ENCODE measurements at regions not wholly inside any gene's neighbourhood (a gene's known extent, or its start where the extent isn't known, plus 50 kb on each side); places are given as distances from the start of the nearest gene placed in this dataset.

DNA sequence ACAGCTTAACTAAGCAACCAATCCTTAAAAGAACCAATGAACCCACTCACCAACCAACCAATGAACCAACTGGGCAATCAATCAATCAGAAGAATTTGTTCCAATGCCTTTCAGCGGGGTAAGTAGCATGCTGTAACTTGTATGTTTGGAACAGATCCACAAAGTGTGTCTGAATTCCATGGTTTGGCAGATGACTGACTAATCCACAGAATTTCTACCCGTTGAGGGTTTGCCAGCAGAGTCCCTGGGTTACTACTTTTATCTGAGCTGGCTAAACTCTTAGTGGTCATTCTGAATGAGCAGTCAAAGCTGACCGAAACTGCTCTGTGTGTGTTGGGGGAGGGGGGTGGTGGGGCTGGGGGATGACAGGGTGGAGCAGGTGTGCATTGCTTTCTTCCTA, 125.0 kb upstream of the JAG1 start:
- no peak for DNase-seq
- Mint-ChIP-seq H3K4me1 (no peaks in the 10 kb centered on the region), H3K27me3 (no peaks in the 10 kb centered on the region), H3K4me3 (no peak overlapping the region), H3K27ac (no peak overlapping the region), H3K36me3 (ENCODE audit: low read depth) (no peaks in the 10 kb centered on the region), H3K9me3 (no peaks in the 10 kb centered on the region)
- CTCF ChIA-PET = no interaction called here
- POLR2A ChIA-PET = no interaction called here

DNA sequence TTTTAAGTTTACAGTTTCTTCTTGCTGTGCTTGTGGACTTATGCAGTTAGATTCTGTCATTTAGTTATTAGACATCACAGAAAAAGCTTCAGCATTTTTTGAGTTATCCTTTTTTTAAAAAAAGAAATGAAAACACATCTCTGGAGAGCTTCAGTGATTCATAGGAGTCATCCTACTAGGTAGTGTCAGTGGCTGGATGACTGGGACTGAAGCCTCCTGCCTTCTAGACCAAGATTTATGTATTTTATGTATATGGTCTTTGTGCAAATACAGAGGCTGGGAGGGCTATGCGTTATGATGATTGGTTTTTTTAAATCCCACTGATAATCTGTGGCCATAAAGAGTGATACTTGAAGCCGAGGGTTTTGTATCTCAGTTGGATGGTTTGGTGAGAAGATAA, 125.9 kb upstream of the JAG1 start:
- H3K36me3 Mint-ChIP-seq (ENCODE audit: low read depth) = no peaks in the 10 kb centered on the region
- POLR2A ChIA-PET = no interaction called here

DNA sequence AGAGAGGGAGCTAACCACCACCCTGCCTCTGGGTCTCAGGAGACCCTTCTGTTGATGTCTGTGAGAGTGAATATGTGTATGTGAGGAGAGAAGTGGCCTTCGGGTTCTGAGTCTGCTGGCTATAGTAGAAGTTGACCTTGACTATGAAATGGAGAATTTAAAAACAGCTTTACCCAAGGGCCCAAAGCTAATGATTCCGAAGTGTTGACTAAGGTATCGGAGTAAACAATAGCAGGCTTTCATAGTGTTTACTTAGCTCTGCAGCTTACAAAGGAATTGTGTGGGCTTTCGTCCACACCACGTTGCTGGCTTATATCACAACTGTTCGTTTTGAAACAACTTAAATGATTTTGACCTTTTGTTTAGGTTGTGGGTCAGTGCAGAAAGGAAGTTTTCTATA, 126.5 kb upstream of the JAG1 start:
- Mint-ChIP-seq H3K27me3 (no peaks in the 10 kb centered on the region), H3K27ac (no peak overlapping the region), H3K4me1 (no peaks in the 10 kb centered on the region), H3K9me3 (no peaks in the 10 kb centered on the region), H3K4me3 (no peak overlapping the region), H3K36me3 (ENCODE audit: low read depth) (no peaks in the 10 kb centered on the region)
- no peak for DNase-seq
- CTCF ChIA-PET = no interaction called here
- POLR2A ChIA-PET = no interaction called here

More for the DNA sequence above, 125.9 kb upstream of the JAG1 start:
- no peak for DNase-seq
- Mint-ChIP-seq H3K4me1 (no peaks in the 10 kb centered on the region), H3K9me3 (no peaks in the 10 kb centered on the region), H3K4me3 (no peak overlapping the region), H3K27me3 (no peaks in the 10 kb centered on the region), H3K27ac (no peak overlapping the region)
- CTCF ChIA-PET = no interaction called here

DNA sequence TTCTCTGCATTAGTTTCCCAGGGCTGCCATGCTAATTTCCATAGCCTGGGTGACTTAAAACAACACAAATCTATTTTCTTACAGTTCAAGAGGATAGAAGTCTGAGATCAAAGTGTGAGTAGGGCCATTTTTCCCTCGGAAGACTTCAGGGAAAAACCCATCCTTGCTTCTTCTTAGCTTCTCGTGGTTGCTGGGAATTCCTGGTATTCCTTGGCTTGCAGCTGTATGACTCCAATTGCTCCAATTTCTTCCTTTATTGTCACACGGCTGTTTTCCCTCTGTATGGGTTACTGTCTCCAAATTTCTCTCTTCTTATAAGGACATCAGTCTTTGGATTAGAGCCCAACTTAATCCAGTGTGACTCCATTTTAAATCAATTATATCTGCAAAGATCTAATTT, 128.4 kb upstream of the JAG1 start:
- CTCF ChIA-PET = no interaction called here

DNA sequence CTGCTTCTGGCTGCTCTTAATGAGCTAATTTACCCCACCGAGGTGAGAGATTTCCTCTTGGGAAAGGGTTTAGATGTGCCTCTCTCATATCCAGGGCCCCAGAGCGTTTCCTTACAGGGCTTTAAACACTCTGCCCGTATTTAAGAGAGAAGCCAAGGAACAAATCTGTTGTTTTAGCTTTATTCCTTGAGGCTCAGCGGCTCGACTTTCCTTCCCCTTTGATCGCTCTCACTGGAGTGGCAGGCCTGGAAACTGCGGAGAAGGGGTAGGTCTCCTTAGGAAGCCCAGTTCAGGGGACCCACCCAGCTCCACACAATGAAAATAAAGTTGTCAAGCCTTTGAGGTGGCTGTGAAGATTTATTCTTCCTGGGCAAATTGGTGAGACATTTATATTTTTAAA, 132.0 kb upstream of the JAG1 start:
- Mint-ChIP-seq H3K27me3 (no peaks in the 10 kb centered on the region), H3K9me3 (no peaks in the 10 kb centered on the region), H3K36me3 (ENCODE audit: low read depth) (no peaks in the 10 kb centered on the region), H3K4me3 (no peak overlapping the region), H3K4me1 (no peaks in the 10 kb centered on the region), H3K27ac (no peak overlapping the region)
- ChIA-PET POLR2A (no interaction called here), CTCF (no interaction called here)
- no peak for DNase-seq

More for the DNA sequence above, 128.4 kb upstream of the JAG1 start:
- Mint-ChIP-seq H3K4me3 (no peak overlapping the region), H3K36me3 (ENCODE audit: low read depth) (no peaks in the 10 kb centered on the region), H3K9me3 (no peaks in the 10 kb centered on the region), H3K4me1 (no peaks in the 10 kb centered on the region), H3K27ac (no peak overlapping the region), H3K27me3 (no peaks in the 10 kb centered on the region)
- POLR2A ChIA-PET = no interaction called here
- DNase-seq = no peak

DNA sequence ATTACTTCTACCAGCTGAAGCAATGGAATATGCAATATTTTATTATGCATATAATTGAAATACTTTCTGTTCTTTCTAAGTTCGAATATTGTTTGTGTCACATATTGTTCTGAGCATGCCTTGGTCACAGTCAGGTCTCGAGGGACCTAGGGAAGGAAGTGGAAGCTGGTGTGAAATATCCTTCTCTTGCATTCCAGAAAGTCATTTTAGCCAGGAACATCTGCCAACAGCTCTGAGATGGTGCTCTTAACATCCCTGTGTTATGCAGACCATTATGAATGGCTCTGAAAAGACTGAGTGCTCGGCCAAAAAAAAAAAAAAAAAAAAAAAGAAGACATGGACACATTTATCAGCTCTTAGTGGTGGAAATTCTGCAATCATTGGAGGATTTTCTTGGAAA, 132.7 kb upstream of the JAG1 start:
- ChIA-PET CTCF (no interaction called here), POLR2A (no interaction called here)
- DNase-seq = no peak
- H3K4me3 Mint-ChIP-seq = no peak overlapping the region
- H3K4me1 Mint-ChIP-seq = no peaks in the 10 kb centered on the region
- H3K27ac Mint-ChIP-seq = no peak overlapping the region
- H3K27me3 Mint-ChIP-seq = no peaks in the 10 kb centered on the region
- no peaks in the 10 kb centered on the region for H3K9me3 Mint-ChIP-seq
- H3K36me3 Mint-ChIP-seq (ENCODE audit: low read depth) = no peaks in the 10 kb centered on the region

DNA sequence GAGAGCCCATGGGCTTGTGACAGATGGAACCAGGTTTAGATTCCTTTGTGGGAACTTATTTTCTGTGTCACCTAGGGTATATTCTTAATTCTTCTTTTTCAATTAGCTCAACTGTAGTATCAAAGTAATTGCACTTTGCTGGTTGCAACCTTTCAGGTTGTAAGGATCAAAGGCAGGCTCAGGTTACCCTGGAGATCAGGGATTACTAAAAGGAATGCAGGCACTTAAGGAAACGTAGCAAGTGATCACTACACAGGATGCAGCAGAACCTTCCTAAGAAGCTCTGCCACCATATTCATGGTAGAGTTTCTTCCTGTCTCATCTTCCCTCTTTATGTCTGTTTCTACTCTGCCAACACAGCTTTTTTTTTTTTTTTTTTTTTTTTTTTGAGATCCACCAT, 133.2 kb upstream of the JAG1 start:
- H3K9me3 Mint-ChIP-seq = no peaks in the 10 kb centered on the region
- H3K4me3 Mint-ChIP-seq = no peak overlapping the region
- POLR2A ChIA-PET = no interaction called here
- no peaks in the 10 kb centered on the region for H3K4me1 Mint-ChIP-seq
- H3K27me3 Mint-ChIP-seq = no peaks in the 10 kb centered on the region
- CTCF ChIA-PET = interaction anchor here (1.1 to 1.3 kb wide), 2 partner anchors 17 to 483 kb away, joined by 3 read pairs; no protein-coding TSS in a partner anchor
- no peak overlapping the region for H3K27ac Mint-ChIP-seq
- no peaks in the 10 kb centered on the region for H3K36me3 Mint-ChIP-seq (ENCODE audit: low read depth)
- no peak for DNase-seq

DNA sequence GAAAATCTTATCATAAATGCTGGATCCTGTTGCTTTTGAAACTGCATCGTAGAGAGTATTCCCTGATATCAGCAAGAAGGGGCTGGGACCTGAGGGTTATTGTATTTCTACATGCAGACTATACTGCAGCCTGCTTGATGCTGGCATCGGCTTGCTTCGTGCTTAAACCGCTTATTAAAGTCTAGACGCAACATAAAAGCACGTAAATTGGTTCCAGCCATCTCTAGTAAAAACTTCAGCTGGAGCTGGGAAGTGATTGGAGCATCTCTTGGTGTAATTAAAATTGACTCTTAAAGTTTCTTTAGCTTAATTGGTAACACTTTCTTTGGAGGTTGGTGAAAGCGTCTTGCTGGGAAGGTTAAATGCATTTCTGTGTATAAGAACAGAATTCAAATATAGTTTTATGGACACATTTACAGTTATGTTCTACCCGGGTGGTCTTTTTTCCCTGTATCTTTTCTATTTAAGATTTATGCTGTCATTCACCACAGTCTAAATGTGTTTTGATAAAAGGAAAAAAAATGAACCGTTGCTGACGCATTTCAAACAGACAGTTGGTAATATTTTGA, 139.0 kb upstream of the JAG1 start:
- Mint-ChIP-seq H3K27me3 (no peaks in the 10 kb centered on the region), H3K36me3 (ENCODE audit: low read depth) (no peaks in the 10 kb centered on the region), H3K27ac (no peak overlapping the region), H3K4me3 (no peak overlapping the region), H3K4me1 (no peaks in the 10 kb centered on the region), H3K9me3 (no peaks in the 10 kb centered on the region)
- DNase-seq = no peak
- POLR2A ChIA-PET = no interaction called here
- CTCF ChIA-PET = no interaction called here

DNA sequence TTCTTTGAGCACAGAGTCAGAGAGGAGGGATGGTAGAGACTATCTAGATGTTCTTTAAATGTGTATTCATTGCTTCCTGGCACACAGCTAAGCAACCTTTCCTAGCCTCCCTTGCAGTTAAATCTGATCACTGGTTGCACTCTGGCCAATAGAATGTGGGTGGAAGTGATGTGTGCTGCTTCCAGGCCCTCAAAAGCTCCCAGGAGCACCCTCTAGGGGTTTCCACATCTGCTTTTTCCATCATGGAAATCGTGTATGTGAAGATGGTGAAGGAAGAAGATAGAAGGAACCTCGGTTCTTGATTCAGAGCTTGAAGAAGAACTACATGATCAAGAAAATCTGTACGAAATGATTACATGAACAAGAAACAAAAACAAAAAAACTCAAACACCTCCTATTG, 149.8 kb upstream of the JAG1 start:
- POLR2A ChIA-PET = no interaction called here
- no peaks in the 10 kb centered on the region for H3K4me1 Mint-ChIP-seq
- no peak for DNase-seq
- no peak overlapping the region for H3K27ac Mint-ChIP-seq
- H3K36me3 Mint-ChIP-seq (ENCODE audit: low read depth) = no peaks in the 10 kb centered on the region
- H3K4me3 Mint-ChIP-seq = no peak overlapping the region
- H3K9me3 Mint-ChIP-seq = no peaks in the 10 kb centered on the region
- CTCF ChIA-PET = interaction anchor here (1.3 kb wide), 1 partner anchor 16 kb away, joined by 3 read pairs; no protein-coding TSS in a partner anchor
- no peaks in the 10 kb centered on the region for H3K27me3 Mint-ChIP-seq

DNA sequence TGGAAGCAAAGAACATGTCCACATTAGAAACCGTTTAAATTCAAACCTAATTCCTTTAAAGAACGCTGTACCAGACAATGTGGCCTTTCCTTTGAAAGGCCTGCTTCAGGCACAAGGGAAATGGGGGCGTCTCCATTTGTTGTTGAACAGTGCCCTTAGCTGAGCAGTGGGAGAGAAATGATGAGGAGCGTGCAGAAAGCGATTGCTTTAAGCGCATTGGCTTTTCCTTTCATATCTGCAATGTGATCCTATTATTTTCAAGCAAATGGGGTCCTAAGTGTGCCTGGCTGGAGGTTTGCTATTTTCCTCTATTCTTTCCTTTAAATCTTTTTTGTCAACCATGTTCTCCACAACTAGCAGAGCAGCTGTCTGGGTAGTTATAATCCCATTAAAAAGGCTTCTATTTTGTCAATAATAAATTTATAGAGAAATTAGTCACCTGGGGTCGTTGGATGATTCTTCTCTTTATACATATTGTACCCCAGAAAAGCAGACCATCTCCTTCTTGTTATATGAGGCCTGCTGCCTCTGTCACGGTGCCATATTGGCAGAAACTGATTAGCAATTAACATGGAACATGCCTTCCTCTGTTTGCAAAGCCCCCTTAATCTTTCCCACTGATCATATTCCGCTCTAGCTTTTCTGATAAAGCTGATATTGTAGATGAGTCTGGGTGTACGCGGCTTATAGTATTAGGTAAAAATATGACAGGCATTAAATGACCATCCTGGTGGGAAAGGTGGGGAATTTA, 151.1 kb upstream of the JAG1 start:
- Mint-ChIP-seq H3K4me3 (no peak overlapping the region), H3K9me3 (no peaks in the 10 kb centered on the region), H3K27ac (no peak overlapping the region), H3K4me1 (no peaks in the 10 kb centered on the region), H3K27me3 (no peaks in the 10 kb centered on the region), H3K36me3 (ENCODE audit: low read depth) (no peaks in the 10 kb centered on the region)
- POLR2A ChIA-PET = no interaction called here
- no peak for DNase-seq
- CTCF ChIA-PET = no interaction called here

DNA sequence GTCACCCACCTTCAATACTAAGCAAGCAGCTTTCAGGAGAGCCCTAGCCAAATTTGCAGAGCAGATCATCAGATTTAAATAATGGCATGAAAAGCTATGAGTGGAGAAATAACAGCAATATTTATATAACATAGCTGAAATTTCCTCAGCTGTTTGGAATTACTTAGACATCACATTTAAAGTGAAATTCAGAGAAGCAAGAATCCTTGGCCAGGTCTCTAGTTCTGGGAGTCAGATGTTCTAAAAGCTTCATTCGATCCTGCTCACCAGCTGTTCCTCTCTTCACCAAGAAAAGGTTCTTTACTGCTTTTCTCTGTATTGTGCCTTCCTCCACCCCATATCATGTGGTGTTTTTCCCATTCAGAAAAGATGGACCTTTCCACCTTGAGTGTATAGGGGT, 152.3 kb upstream of the JAG1 start:
- no peaks in the 10 kb centered on the region for H3K9me3 Mint-ChIP-seq
- ChIA-PET CTCF (no interaction called here), POLR2A (no interaction called here)
- no peaks in the 10 kb centered on the region for H3K36me3 Mint-ChIP-seq (ENCODE audit: low read depth)
- DNase-seq = no peak
- H3K27ac Mint-ChIP-seq = no peak overlapping the region
- H3K4me3 Mint-ChIP-seq = no peak overlapping the region
- no peaks in the 10 kb centered on the region for H3K27me3 Mint-ChIP-seq
- no peaks in the 10 kb centered on the region for H3K4me1 Mint-ChIP-seq

DNA sequence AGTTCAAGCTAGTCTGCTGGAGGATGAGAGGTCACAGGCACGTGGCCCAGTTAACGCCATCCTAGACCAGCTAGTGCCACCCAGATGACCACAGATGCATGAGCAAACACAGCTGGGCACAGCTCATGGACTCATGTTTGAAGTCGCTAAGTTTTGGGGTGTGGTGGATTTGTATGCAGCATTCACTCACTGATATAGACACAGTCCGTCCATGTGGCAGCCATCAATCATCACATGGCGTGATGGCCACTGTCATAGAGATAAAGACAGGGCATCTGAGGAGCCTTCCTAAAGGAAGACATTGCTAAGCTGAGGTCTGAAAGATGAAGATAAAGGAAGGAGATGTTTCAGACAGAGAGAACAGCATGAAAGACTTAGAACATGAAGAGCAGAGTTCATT, 154.4 kb upstream of the JAG1 start:
- H3K4me3 Mint-ChIP-seq = no peak overlapping the region
- no peaks in the 10 kb centered on the region for H3K36me3 Mint-ChIP-seq (ENCODE audit: low read depth)
- no peak overlapping the region for H3K27ac Mint-ChIP-seq
- H3K27me3 Mint-ChIP-seq = no peaks in the 10 kb centered on the region
- POLR2A ChIA-PET = no interaction called here
- no peaks in the 10 kb centered on the region for H3K4me1 Mint-ChIP-seq
- no peaks in the 10 kb centered on the region for H3K9me3 Mint-ChIP-seq
- no peak for DNase-seq
- CTCF ChIA-PET = no interaction called here

DNA sequence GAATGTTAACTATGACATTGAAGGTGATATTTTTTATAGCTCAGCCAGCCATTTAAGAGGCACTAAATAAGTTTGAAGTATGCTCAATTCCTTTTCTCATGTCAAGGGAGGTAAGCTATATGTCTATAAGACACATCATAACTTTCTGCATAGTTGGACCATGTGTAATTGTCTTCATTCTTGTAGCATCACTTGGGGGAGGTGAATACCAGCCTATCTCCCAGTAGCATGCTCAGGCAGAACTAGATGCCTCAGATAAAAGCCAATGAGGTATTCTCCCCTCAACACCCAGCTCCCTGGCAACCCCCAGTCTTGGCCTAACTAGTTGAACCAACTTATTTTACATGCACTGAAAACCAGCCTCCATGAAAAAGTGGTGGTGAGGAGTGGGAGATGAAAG, 158.3 kb upstream of the JAG1 start:
- H3K36me3 Mint-ChIP-seq (ENCODE audit: low read depth) = no peaks in the 10 kb centered on the region
- CTCF ChIA-PET = no interaction called here

DNA sequence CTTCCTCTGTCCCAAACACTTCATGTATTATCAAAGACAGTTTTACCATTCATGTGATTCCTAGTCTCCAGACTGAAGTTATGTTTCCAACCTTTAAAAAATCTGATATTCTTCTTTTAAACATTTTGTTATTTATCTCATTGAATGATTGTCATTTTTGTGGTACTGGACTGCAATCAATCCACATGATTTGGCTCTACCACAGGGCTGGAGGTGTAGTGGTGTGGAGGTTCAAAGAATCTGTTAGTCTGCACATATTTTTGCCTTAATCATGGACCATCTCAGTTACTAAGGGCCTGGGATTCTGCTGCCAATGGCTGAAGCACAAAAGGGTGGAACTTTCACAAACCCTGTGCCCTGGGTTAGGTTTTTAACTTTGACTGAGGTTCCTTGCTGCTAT, 164.1 kb upstream of the JAG1 start:
- no peak overlapping the region for H3K27ac Mint-ChIP-seq
- no peak for DNase-seq

More for the DNA sequence above, 158.3 kb upstream of the JAG1 start:
- Mint-ChIP-seq H3K4me1 (no peaks in the 10 kb centered on the region), H3K9me3 (no peaks in the 10 kb centered on the region), H3K27me3 (no peaks in the 10 kb centered on the region), H3K4me3 (no peak overlapping the region), H3K27ac (no peak overlapping the region)
- no peak for DNase-seq
- POLR2A ChIA-PET = no interaction called here

More for the DNA sequence above, 164.1 kb upstream of the JAG1 start:
- Mint-ChIP-seq H3K4me1 (no peaks in the 10 kb centered on the region), H3K36me3 (ENCODE audit: low read depth) (no peaks in the 10 kb centered on the region), H3K27me3 (no peaks in the 10 kb centered on the region), H3K9me3 (peaks cover 14% of the 10 kb centered on the region), H3K4me3 (no peak overlapping the region)
- CTCF ChIA-PET = no interaction called here
- POLR2A ChIA-PET = no interaction called here

Data from activated CD4-positive, alpha-beta T cell treated with anti-CD3 and anti-CD28 coated beads, Interleukin-2, amount 10 ng/mL, durations not matched to agents 7 days and 5 days (primary cell).